MM.1S (cell line): ENCODE measurements at regions not wholly inside any gene's neighbourhood (a gene's known extent, or its start where the extent isn't known, plus 50 kb on each side); places are given as distances from the start of the nearest gene placed in this dataset.

Experiments
- EZH2 ChIP-seq: fragments of 300-600 bp; sonication (generic); optimal IDR thresholded peaks from 2 replicates; pipeline ENCODE3; 2017; ENCODE audit warnings: low read depth, mild to moderate bottlenecking, antibody characterized with exemption, low read length, mixed read lengths
- TF ChIP-seq, protein P1 (sequence below): fragments of 300-600 bp; sonication (generic); IDR thresholded peaks from 2 replicates; pipeline ENCODE4 v1.5.1; 2016; ENCODE audit warnings: antibody characterized with exemption, low read length, mixed read lengths

- TF ChIP-seq, protein P1, sequence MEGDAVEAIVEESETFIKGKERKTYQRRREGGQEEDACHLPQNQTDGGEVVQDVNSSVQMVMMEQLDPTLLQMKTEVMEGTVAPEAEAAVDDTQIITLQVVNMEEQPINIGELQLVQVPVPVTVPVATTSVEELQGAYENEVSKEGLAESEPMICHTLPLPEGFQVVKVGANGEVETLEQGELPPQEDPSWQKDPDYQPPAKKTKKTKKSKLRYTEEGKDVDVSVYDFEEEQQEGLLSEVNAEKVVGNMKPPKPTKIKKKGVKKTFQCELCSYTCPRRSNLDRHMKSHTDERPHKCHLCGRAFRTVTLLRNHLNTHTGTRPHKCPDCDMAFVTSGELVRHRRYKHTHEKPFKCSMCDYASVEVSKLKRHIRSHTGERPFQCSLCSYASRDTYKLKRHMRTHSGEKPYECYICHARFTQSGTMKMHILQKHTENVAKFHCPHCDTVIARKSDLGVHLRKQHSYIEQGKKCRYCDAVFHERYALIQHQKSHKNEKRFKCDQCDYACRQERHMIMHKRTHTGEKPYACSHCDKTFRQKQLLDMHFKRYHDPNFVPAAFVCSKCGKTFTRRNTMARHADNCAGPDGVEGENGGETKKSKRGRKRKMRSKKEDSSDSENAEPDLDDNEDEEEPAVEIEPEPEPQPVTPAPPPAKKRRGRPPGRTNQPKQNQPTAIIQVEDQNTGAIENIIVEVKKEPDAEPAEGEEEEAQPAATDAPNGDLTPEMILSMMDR, result no peak
- no peak for TF ChIP-seq EZH2
Measured at GRCh38 chr6:2432292-2432691, 186.9 kb upstream of the GMDS start.
